H9 (cell line): ENCODE measurements at regions not wholly inside any gene's neighbourhood (a gene's known extent, or its start where the extent isn't known, plus 50 kb on each side); places are given as distances from the start of the nearest gene placed in this dataset.

ENCODE experiments used
- DNase-seq: peaks from one replicate; pipeline ENCODE4 v3.0.0-alpha.2; 2017
- H2AFZ ChIP-seq: one replicate; pipeline ENCODE4 v1.6.1; 2013; ENCODE audit warnings: mild to moderate bottlenecking, low read length, control low read depth, moderate library complexity
- H2AK5ac ChIP-seq: 2 replicates; pipeline ENCODE4 v1.6.1; 2013; ENCODE audit warnings: low read length, control low read depth, mixed read lengths; ENCODE audit not compliant: insufficient read length
- H2BK120ac ChIP-seq: one replicate; pipeline ENCODE4 v1.6.1; 2013; ENCODE audit warnings: low read depth, mild to moderate bottlenecking, low read length, control low read depth, inconsistent platforms; ENCODE audit not compliant: poor library complexity, severe bottlenecking
- H2BK12ac ChIP-seq: 2 replicates; pipeline ENCODE4 v1.6.1; 2013; ENCODE audit warnings: low read length, control low read depth, mixed read lengths, low read depth; ENCODE audit not compliant: insufficient read length
- H2BK15ac ChIP-seq: 2 replicates; pipeline ENCODE4 v1.6.1; 2013; ENCODE audit warnings: low read depth, low read length, control low read depth
- H2BK20ac ChIP-seq: one replicate; pipeline ENCODE4 v1.6.1; 2013; ENCODE audit warnings: low read depth, mild to moderate bottlenecking, low read length, control low read depth, inconsistent platforms; ENCODE audit not compliant: poor library complexity, severe bottlenecking
- H2BK5ac ChIP-seq: 2 replicates; pipeline ENCODE4 v1.6.1; 2013; ENCODE audit warnings: low read length, control low read depth, mixed read lengths; ENCODE audit not compliant: insufficient read length
- H3K14ac ChIP-seq: 2 replicates; pipeline ENCODE4 v1.6.1; 2013; ENCODE audit warnings: low read length, control low read depth; ENCODE audit not compliant: insufficient read depth
- H3K18ac ChIP-seq: 2 replicates; pipeline ENCODE4 v1.6.1; 2013; ENCODE audit warnings: low read depth, mild to moderate bottlenecking, mixed read lengths, low read length, control low read depth; ENCODE audit not compliant: insufficient read length
- H3K23ac ChIP-seq: 2 replicates; pipeline ENCODE4 v1.6.1; 2013; ENCODE audit warnings: low read length, control low read depth, mixed read lengths, low read depth; ENCODE audit not compliant: insufficient read length
- H3K23me2 ChIP-seq: 2 replicates; pipeline ENCODE4 v1.6.1; 2013; ENCODE audit warnings: low read depth, mild to moderate bottlenecking, mixed read lengths, low read length, control low read depth; ENCODE audit not compliant: insufficient read length, poor library complexity, severe bottlenecking
- H3K27ac ChIP-seq: 2 replicates; pipeline ENCODE4 v1.5.1; 2013; ENCODE audit warnings: low read length, control low read depth, mixed read lengths, low read depth; ENCODE audit not compliant: insufficient read length
- H3K27me3 ChIP-seq: 2 replicates; pipeline ENCODE4 v1.6.1; 2013; ENCODE audit warnings: low read length, control low read depth, inconsistent platforms; ENCODE audit not compliant: insufficient read depth
- H3K4ac ChIP-seq: 2 replicates; pipeline ENCODE4 v1.6.1; 2013; ENCODE audit warnings: low read depth, mild to moderate bottlenecking, control low read depth, inconsistent platforms, low read length, moderate library complexity
- H3K4me1 ChIP-seq: 2 replicates; pipeline ENCODE4 v1.6.1; 2013; ENCODE audit warnings: low read length, control low read depth, inconsistent platforms; ENCODE audit not compliant: insufficient read depth
- H3K4me2 ChIP-seq: 2 replicates; pipeline ENCODE4 v1.6.1; 2013; ENCODE audit warnings: low read length, control low read depth, mixed read lengths; ENCODE audit not compliant: insufficient read length, insufficient read depth
- H3K56ac ChIP-seq: 2 replicates; pipeline ENCODE4 v1.6.1; 2013; ENCODE audit warnings: low read depth, mild to moderate bottlenecking, mixed read lengths, low read length, control low read depth; ENCODE audit not compliant: insufficient read length
- H3K79me1 ChIP-seq: 2 replicates; pipeline ENCODE4 v1.6.1; 2013; ENCODE audit warnings: low read depth, mild to moderate bottlenecking, moderate library complexity, low read length, control low read depth, inconsistent platforms; ENCODE audit not compliant: insufficient read depth, poor library complexity, severe bottlenecking
- H3K79me2 ChIP-seq: 2 replicates; pipeline ENCODE4 v1.6.1; 2013; ENCODE audit warnings: low read length, control low read depth, inconsistent platforms; ENCODE audit not compliant: insufficient read depth
- H3K9ac ChIP-seq: 2 replicates; pipeline ENCODE4 v1.6.1; 2013; ENCODE audit warnings: low read length, control low read depth, mixed read lengths; ENCODE audit not compliant: insufficient read length; ENCODE audit errors: extremely low read depth
- H3K9me3 ChIP-seq: one replicate; pipeline ENCODE4 v1.6.1; 2013; ENCODE audit warnings: low read depth, low read length, inconsistent platforms; ENCODE audit not compliant: control insufficient read depth
- H3T11ph ChIP-seq: one replicate; pipeline ENCODE4 v1.6.1; 2013; ENCODE audit warnings: mild to moderate bottlenecking, low read length, control low read depth, inconsistent platforms
- H4K20me1 ChIP-seq: one replicate; pipeline ENCODE4 v1.6.1; 2013; ENCODE audit not compliant: control insufficient read depth, insufficient read length, insufficient read depth
- H4K5ac ChIP-seq: 2 replicates; pipeline ENCODE4 v1.6.1; 2013; ENCODE audit warnings: low read depth, mild to moderate bottlenecking, mixed read lengths, low read length, control low read depth; ENCODE audit not compliant: insufficient read length
- H4K8ac ChIP-seq: replicated peaks from 2 replicates; pipeline ENCODE4 v1.6.1; 2013; ENCODE audit warnings: low read length, control low read depth, mixed read lengths, low read depth; ENCODE audit not compliant: insufficient read length
- H4K91ac ChIP-seq: 2 replicates; pipeline ENCODE4 v1.6.1; 2013; ENCODE audit warnings: low read depth, mild to moderate bottlenecking, moderate library complexity, mixed read lengths, low read length, control low read depth; ENCODE audit not compliant: insufficient read length
- H3K27ac Mint-ChIP-seq, 3 experiments: 2 replicates in 2 of 3; 3 replicates in 1 of 3; pipeline ENCODE4 v1.8.0; 2020 to 2021; ENCODE audit warnings: mixed read lengths in 3 of 3, mild to moderate bottlenecking in 1 of 3, moderate library complexity in 1 of 3
- H3K27me3 Mint-ChIP-seq: 2 replicates; pipeline ENCODE4 v1.8.0; 2021; ENCODE audit warnings: low read depth, mild to moderate bottlenecking, moderate library complexity, mixed read lengths
- H3K36me3 Mint-ChIP-seq, 3 experiments: 2 replicates in 2 of 3; 3 replicates in 1 of 3; pipeline ENCODE4 v1.8.0; 2020 to 2021; ENCODE audit warnings: low read depth in 3 of 3, mixed read lengths in 3 of 3; ENCODE audit not compliant: insufficient read depth in 1 of 3
- H3K4me1 Mint-ChIP-seq, 2 experiments: 2 replicates each; pipeline ENCODE4 v1.8.0; 2020; ENCODE audit warnings: mixed read lengths in 2 of 2
- H3K4me3 Mint-ChIP-seq, 2 experiments: 2 replicates in 1 of 2; 3 replicates in 1 of 2; pipeline ENCODE4 v1.8.0; 2020 to 2021; ENCODE audit warnings: mild to moderate bottlenecking in 2 of 2, mixed read lengths in 2 of 2, moderate library complexity in 1 of 2
- H3K9me3 Mint-ChIP-seq, 2 experiments: 2 replicates in 1 of 2; 3 replicates in 1 of 2; pipeline ENCODE4 v1.8.0; 2020; ENCODE audit warnings: mild to moderate bottlenecking in 2 of 2, mixed read lengths in 2 of 2, moderate library complexity in 1 of 2
- WGBS: extraction: QIAGEN DNeasy Blood & Tissue Kit; methylation state at CpG from one replicate; pipeline ENCODE4 v1.1.7; 2013; ENCODE audit warnings: missing lambda C conversion rate, low lambda C conversion rate, mixed read lengths; ENCODE audit not compliant: insufficient read length; ENCODE audit errors: extremely low coverage; 5-methylcytosine and 5-hydroxymethylcytosine counted together
- TF ChIP-seq, protein P1 (sequence below): fragments of 200-600 bp; sonication (generic); conservative IDR thresholded peaks from 3 replicates; pipeline ENCODE4 v1.8.0; 2021; ENCODE audit warnings: antibody characterized with exemption, mild to moderate bottlenecking

DNA sequence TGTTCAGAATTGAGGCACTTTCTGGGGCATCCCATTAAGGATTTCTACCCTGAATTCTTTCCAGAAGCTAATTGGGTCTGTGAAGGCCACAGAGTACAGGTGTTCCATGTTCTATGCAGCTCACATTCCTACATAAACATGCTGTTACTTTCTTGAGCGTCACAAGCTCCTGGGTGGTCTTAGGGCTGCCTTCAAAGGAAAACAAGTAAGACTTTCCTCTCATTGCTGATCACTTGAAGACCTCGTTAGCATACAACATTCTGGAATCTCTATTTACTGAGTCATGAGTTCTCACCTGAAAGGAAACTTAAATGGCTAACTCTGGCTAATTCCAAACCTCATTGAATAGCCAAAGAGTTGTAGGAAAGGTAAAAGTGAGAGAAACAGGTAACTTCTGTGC lies 63.0 kb upstream of the HMGA2 start:
- H3K18ac ChIP-seq = no peak overlapping the region
- Mint-ChIP-seq H3K27me3 (no peaks in the 10 kb centered on the region; the same call in none of the 2 replicates), H3K9me3 (no peaks in the 10 kb centered on the region), H3K4me3 (no peak overlapping the region; a peak in 1 of 5 replicates), H3K4me1 (peaks cover 34 to 40% of the 10 kb centered on the region in 2 experiments), H3K36me3 (peaks cover 0 to 2% (median 0%) of the 10 kb centered on the region in 3 experiments; a peak in 3 of 7 replicates), H3K27ac (peak overlapping the region; percentile 21 to 98 (median 79); a peak in 5 of 7 replicates)
- H4K20me1 ChIP-seq = no peaks in the 10 kb centered on the region
- H4K8ac ChIP-seq = no peak overlapping the region
- no peak overlapping the region for H3K4ac ChIP-seq
- no peak overlapping the region for H3K9ac ChIP-seq
- H4K91ac ChIP-seq = no peak overlapping the region
- no peak overlapping the region for H3K4me2 ChIP-seq
- TF ChIP-seq, protein P1, sequence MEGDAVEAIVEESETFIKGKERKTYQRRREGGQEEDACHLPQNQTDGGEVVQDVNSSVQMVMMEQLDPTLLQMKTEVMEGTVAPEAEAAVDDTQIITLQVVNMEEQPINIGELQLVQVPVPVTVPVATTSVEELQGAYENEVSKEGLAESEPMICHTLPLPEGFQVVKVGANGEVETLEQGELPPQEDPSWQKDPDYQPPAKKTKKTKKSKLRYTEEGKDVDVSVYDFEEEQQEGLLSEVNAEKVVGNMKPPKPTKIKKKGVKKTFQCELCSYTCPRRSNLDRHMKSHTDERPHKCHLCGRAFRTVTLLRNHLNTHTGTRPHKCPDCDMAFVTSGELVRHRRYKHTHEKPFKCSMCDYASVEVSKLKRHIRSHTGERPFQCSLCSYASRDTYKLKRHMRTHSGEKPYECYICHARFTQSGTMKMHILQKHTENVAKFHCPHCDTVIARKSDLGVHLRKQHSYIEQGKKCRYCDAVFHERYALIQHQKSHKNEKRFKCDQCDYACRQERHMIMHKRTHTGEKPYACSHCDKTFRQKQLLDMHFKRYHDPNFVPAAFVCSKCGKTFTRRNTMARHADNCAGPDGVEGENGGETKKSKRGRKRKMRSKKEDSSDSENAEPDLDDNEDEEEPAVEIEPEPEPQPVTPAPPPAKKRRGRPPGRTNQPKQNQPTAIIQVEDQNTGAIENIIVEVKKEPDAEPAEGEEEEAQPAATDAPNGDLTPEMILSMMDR = no peak
- no peak overlapping the region for H2AFZ ChIP-seq
- H3K27ac ChIP-seq = peak overlapping the region; percentile 64
- no peak overlapping the region for H2BK12ac ChIP-seq
- H2BK20ac ChIP-seq = no peak overlapping the region
- H3K23ac ChIP-seq = no peak overlapping the region
- H3K4me1 ChIP-seq = peaks cover 4% of the 10 kb centered on the region
- no peak overlapping the region for H2BK5ac ChIP-seq
- no peak overlapping the region for H4K5ac ChIP-seq
- H3K79me1 ChIP-seq = no peaks in the 10 kb centered on the region
- H3T11ph ChIP-seq = no peak overlapping the region
- H3K79me2 ChIP-seq = no peaks in the 10 kb centered on the region
- no peaks in the 10 kb centered on the region for H3K27me3 ChIP-seq
- no peak overlapping the region for H3K14ac ChIP-seq
- no peak overlapping the region for H2AK5ac ChIP-seq
- no CpG with 5 or more reads among the region's 2 CpGs for WGBS
- no peak overlapping the region for H2BK120ac ChIP-seq
- H3K9me3 ChIP-seq = no peaks in the 10 kb centered on the region
- no peak overlapping the region for H3K56ac ChIP-seq
- peak; percentile 80 for DNase-seq
- no peak overlapping the region for H2BK15ac ChIP-seq
- no peaks in the 10 kb centered on the region for H3K23me2 ChIP-seq
